OCI-LY3 (cell line): ENCODE measurements at regions not wholly inside any gene's neighbourhood (a gene's known extent, or its start where the extent isn't known, plus 50 kb on each side); places are given as distances from the start of the nearest gene placed in this dataset.

Experiments
- H2AFZ ChIP-seq: fragments of 200-600, 300-600 bp; shearing (Covaris generic); 2 replicates; pipeline ENCODE4 v1.6.0; 2014; ENCODE audit warnings: antibody characterized with exemption, low read depth, low read length
- H3K27ac ChIP-seq: fragments of 200-600, 300-600 bp; sonication (generic); 2 replicates; pipeline ENCODE4 v1.5.1; 2014; ENCODE audit warnings: mild to moderate bottlenecking, low read length, moderate library complexity, mixed read lengths
- H3K27me3 ChIP-seq: fragments of 200-600, 300-600 bp; sonication (generic); 2 replicates; pipeline ENCODE4 v1.6.1; 2014; ENCODE audit warnings: low read depth, low read length, mixed read lengths
- H3K36me3 ChIP-seq: fragments of 200-600, 300-600 bp; sonication (generic); replicated peaks from 2 replicates; pipeline ENCODE3; 2014; ENCODE audit warnings: low read depth, low read length, mixed read lengths
- H3K4me1 ChIP-seq: fragments of 300-600, 200-600 bp; sonication (generic); 2 replicates; pipeline ENCODE4 v1.6.1; 2014; ENCODE audit warnings: low read length, mixed read lengths
- H3K4me2 ChIP-seq: fragments of 200-600, 300-600 bp; sonication (generic); 2 replicates; pipeline ENCODE4 v1.6.1; 2014; ENCODE audit warnings: low read length, mixed read lengths
- H3K4me3 ChIP-seq: fragments of 300-600, 200-600 bp; sonication (generic); 2 replicates; pipeline ENCODE4 v1.5.1; 2014; ENCODE audit warnings: antibody characterized with exemption, mild to moderate bottlenecking, low read length, moderate library complexity
- H3K79me2 ChIP-seq: fragments of 300-600, 200-600 bp; shearing (Covaris generic); 2 replicates; pipeline ENCODE4 v1.6.1; 2014; ENCODE audit warnings: mild to moderate bottlenecking, low read length, mixed read lengths
- H3K9ac ChIP-seq: fragments of 300-600, 200-600 bp; shearing (Covaris generic); 2 replicates; pipeline ENCODE4 v1.6.0; 2014; ENCODE audit warnings: mild to moderate bottlenecking, low read length, moderate library complexity
- H3K9me3 ChIP-seq: fragments of 200-600, 300-600 bp; shearing (Covaris generic); 2 replicates; pipeline ENCODE4 v1.6.1; 2014; ENCODE audit warnings: low read length, mixed read lengths; ENCODE audit not compliant: insufficient read depth
- H4K20me1 ChIP-seq: fragments of 200-600, 300-600 bp; sonication (generic); 2 replicates; pipeline ENCODE4 v1.6.1; 2016; ENCODE audit warnings: low read length, mixed read lengths; ENCODE audit not compliant: insufficient read depth
- EZH2phosphoT487 ChIP-seq: fragments of 200-600 bp; shearing (Covaris generic); IDR thresholded peaks from 2 replicates; pipeline ENCODE4 v1.6.1; 2018; ENCODE audit warnings: antibody characterized with exemption, mixed run types, low read depth
- TF ChIP-seq, protein P1 (sequence below): fragments of 200-600, 300-600 bp; sonication (generic); IDR thresholded peaks from 2 replicates; pipeline ENCODE4 v1.5.1; 2014; ENCODE audit warnings: antibody characterized with exemption, low read length, low read depth

DNA sequence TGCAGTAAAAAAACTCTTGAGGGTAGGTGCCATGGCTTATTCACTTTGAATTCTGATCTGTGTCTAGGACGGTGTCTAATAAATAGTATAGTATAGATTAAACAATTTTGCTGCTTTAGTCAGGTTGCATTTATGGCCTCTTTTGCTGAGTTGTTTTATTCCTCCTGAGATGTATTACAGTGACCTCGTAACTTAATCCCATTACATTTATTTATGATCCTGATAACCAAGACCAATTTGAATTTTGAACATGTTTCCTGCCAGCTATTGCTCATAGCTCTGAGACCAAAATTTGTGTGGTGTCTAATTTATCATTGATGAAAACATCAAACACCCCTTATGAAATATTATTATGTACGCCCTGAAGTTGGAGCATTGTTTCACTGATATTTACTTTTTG is 381.9 kb upstream of the SEMA3C start:
- Histone ChIP-seq H3K4me1 (peaks cover 17% of the 10 kb centered on the region), H3K9ac (no peak overlapping the region), H2AFZ (no peak overlapping the region), H3K9me3 (no peaks in the 10 kb centered on the region), H3K27me3 (no peaks in the 10 kb centered on the region), H3K36me3 (no peaks in the 10 kb centered on the region), H3K4me3 (no peak overlapping the region), H3K4me2 (no peak overlapping the region), H4K20me1 (no peaks in the 10 kb centered on the region), H3K27ac (no peak overlapping the region), H3K79me2 (no peaks in the 10 kb centered on the region)
- no peak for TF ChIP-seq EZH2phosphoT487

DNA sequence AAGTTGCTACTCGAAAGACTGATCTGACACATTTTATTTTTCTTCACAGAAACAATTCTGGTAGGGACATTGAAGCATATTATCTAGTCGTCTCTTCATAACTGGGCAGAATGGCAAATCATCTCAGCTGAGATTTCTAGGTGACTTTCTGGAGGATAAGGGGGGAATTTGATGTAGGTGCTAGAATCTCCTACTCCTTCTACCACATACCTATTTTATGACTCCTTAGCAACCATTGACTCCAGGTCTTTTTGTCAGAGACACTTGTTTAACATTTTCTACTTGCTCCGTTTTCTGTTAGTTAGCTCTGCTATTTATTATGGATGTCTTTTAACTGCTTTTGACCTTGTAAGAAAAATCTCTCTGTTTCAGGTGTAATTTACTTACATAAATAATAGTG is 380.9 kb upstream of the SEMA3C start:
- no peaks in the 10 kb centered on the region for H3K27me3 ChIP-seq
- H3K36me3 ChIP-seq, result no peaks in the 10 kb centered on the region
- no peak overlapping the region for H2AFZ ChIP-seq
- H3K79me2 ChIP-seq, result no peaks in the 10 kb centered on the region
- no peak for TF ChIP-seq EZH2phosphoT487
- TF ChIP-seq, protein P1, sequence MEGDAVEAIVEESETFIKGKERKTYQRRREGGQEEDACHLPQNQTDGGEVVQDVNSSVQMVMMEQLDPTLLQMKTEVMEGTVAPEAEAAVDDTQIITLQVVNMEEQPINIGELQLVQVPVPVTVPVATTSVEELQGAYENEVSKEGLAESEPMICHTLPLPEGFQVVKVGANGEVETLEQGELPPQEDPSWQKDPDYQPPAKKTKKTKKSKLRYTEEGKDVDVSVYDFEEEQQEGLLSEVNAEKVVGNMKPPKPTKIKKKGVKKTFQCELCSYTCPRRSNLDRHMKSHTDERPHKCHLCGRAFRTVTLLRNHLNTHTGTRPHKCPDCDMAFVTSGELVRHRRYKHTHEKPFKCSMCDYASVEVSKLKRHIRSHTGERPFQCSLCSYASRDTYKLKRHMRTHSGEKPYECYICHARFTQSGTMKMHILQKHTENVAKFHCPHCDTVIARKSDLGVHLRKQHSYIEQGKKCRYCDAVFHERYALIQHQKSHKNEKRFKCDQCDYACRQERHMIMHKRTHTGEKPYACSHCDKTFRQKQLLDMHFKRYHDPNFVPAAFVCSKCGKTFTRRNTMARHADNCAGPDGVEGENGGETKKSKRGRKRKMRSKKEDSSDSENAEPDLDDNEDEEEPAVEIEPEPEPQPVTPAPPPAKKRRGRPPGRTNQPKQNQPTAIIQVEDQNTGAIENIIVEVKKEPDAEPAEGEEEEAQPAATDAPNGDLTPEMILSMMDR, result no peak
- no peak overlapping the region for H3K27ac ChIP-seq
- peaks cover 17% of the 10 kb centered on the region for H3K4me1 ChIP-seq
- H3K9me3 ChIP-seq, result no peaks in the 10 kb centered on the region
- no peak overlapping the region for H3K9ac ChIP-seq
- H3K4me3 ChIP-seq, result no peak overlapping the region
- no peaks in the 10 kb centered on the region for H4K20me1 ChIP-seq
- no peak overlapping the region for H3K4me2 ChIP-seq

DNA sequence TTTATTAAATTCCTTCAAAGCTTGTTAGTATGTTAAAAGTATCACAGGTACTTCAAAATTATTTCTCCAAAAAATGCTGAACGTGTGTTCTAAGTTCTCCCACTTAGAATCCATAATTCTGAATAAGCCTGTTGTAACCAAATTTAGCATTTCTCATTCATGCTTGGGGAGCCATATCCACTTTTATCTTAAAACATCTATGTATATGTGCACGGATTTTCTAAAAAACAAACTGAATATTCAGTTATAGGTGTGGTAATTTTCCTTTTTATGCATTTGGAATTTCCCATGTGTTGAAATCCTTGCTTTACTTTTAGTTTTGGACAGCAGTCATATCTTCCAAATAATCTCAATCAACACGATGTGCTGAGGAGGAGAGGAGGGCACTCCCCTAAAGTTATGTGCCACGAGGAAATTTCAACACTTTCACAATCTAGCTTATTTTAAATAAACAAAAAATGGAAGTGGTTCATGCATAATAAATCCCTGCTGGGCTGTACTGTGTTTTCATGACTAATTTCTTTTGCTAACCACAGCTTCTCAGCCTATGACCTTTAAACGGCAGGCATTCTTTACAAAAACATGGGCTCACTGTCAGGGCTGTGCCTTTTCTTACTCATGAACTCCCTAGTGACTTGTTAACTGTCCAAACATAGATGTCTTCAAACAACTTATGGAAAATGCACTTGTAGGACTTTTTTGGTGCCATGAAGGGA is 380.3 kb upstream of the SEMA3C start:
- Histone ChIP-seq H3K27me3 (no peaks in the 10 kb centered on the region), H2AFZ (peak overlapping the region; percentile 7; the same call in 1 of the 2 replicates), H3K4me1 (peaks cover 17% of the 10 kb centered on the region), H3K4me3 (peak overlapping the region; percentile 23), H3K9ac (no peak overlapping the region), H3K4me2 (peak overlapping the region; percentile 32), H3K36me3 (no peaks in the 10 kb centered on the region), H4K20me1 (no peaks in the 10 kb centered on the region), H3K9me3 (no peaks in the 10 kb centered on the region), H3K27ac (no peak overlapping the region), H3K79me2 (no peaks in the 10 kb centered on the region)
- no peak for TF ChIP-seq EZH2phosphoT487
- TF ChIP-seq, protein P1, result no peak

DNA sequence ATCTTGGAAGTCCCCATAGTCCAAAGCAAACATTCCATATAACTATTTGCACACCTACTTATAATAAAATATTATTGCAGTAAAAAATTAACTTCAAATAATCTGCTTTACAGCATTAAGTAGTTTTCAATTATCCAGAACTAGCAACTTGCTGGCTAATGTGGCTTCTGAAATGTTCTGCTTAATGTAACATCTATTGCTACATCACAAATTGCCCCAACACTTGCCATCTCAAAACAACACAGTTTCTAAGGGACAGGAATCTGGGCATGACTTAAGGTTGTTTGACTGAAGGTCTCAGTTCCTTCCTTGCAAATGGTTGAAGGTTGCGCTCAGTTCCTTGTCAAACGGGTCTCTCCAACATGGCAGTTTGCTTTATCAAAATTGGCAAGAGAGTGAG is 378.5 kb upstream of the SEMA3C start:
- peaks cover 17% of the 10 kb centered on the region for H3K4me1 ChIP-seq
- H3K79me2 ChIP-seq, result no peaks in the 10 kb centered on the region
- no peaks in the 10 kb centered on the region for H3K27me3 ChIP-seq
- no peaks in the 10 kb centered on the region for H3K36me3 ChIP-seq
- no peak overlapping the region for H2AFZ ChIP-seq
- no peak overlapping the region for H3K27ac ChIP-seq
- no peaks in the 10 kb centered on the region for H3K9me3 ChIP-seq
- H3K9ac ChIP-seq, result no peak overlapping the region
- no peak overlapping the region for H3K4me2 ChIP-seq
- TF ChIP-seq EZH2phosphoT487, result no peak
- TF ChIP-seq, protein P1, result no peak
- H4K20me1 ChIP-seq, result no peaks in the 10 kb centered on the region
- H3K4me3 ChIP-seq, result no peak overlapping the region
